Pancreas (tissue), 10 donors: ENCODE measurements at regions not wholly inside any gene's neighbourhood (a gene's known extent, or its start where the extent isn't known, plus 50 kb on each side); places are given as distances from the start of the nearest gene placed in this dataset.

Experiments used
- ATAC-seq, 4 donors: fragments of 200-7000 bp; cut with Tn5 transposase; one replicate each; pipeline versions ENCODE4 v1.8.0 to v1.9.1; 2020; ENCODE audit warnings: mild to moderate bottlenecking in 4 of 4, moderate library complexity in 4 of 4
- DNase-seq, 6 donors: peaks; one replicate each; pipeline ENCODE4 v3.0.0-alpha.2; 2020
- FAIRE-seq: peaks from 2 replicates; lab custom pipeline; 2012; peaks lifted over from hg19 to GRCh38; lab: Jason Lieb, UNC
- H3K27ac ChIP-seq, 4 donors: fragments of 200-600 bp; sonication (generic); 1 replicate in 3 of 4; 2 replicates in 1 of 4; pipeline versions ENCODE4 v1.5.0 to v1.8.0; 2020
- H3K27me3 ChIP-seq, 4 donors: fragments of 200-600 bp; one replicate each; pipeline ENCODE4 v1.8.0; 2021
- H3K36me3 ChIP-seq, 3 donors: fragments of 200-600 bp; sonication (generic) in 1 of 3; one replicate each; pipeline versions ENCODE4 v1.5.0 to v1.8.0; 2020 to 2021
- H3K4me1 ChIP-seq, 3 donors: fragments of 200-600 bp; one replicate each; pipeline ENCODE4 v1.8.0; 2021
- H3K4me3 ChIP-seq, 4 donors: fragments of 200-600 bp; sonication (generic) in 2 of 4; one replicate each; pipeline versions ENCODE4 v1.5.0 to v1.8.0; 2020 to 2021
- H3K9me3 ChIP-seq, 4 donors: fragments of 200-600 bp; one replicate each; pipeline ENCODE4 v1.8.0; 2021
- WGBS, 2 donors: extraction: QIAGEN DNeasy Blood & Tissue Kit; methylation state at CpG; one replicate each; pipeline ENCODE4 v1.1.7; 2013; 5-methylcytosine and 5-hydroxymethylcytosine counted together
- intact Hi-C, 3 donors: fragments of 100-400 bp; cut with DNase I; formaldehyde crosslinking; loops; one replicate each; pipeline versions ENCODE4 v1.11.1 to v1.14.2; 2022
- TF ChIP-seq, protein P1 (sequence below), 4 donors: fragments of 200-600 bp; sonication (generic) in 3 of 4; IDR thresholded peaks; one replicate each; pipeline versions ENCODE4 v1.5.0 to v1.8.0; 2021; ENCODE audit warnings: antibody characterized with exemption in 4 of 4
- donor health status: healthy with polysubstance abuse.
- donor health status: DM: no; HTN: no; CAD: no; lungs with moderate emphysema.
- donor health status: DM: no; HTN: no; CAD: no.
- donor health status: control.
- donor health status: control.
- donor health status: Bipolar disorder and iron deficiency.
- donor health status: DM: yes; HTN: yes; CAD: no.
- donor health status: DM: no; HTN: no; CAD: no.
- donor health status: DM: no; HTN: no; CAD: no.
- donor health status: DM: yes; HTN: yes; CAD: no.

DNA sequence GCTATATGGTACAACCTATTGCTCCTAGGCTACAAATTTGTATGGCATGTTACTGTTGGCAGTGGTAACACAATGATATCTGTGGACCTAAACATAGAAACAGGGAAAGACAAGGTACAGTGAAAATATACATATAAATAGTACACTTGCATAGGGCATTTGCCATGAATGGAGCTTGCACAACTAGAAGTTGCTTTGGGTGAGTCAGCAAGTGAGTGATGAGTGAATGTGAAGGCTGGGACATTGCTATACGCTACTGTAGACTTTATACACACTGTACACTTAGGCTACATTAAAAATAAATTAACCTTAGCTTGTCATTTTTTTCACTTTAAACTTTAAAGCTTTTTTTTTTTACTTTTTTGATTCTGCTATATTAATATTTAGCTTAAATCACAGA is 500.0 kb upstream of the SETBP1 start:
- H3K27ac ChIP-seq: no peak overlapping the region
- TF ChIP-seq, protein P1, sequence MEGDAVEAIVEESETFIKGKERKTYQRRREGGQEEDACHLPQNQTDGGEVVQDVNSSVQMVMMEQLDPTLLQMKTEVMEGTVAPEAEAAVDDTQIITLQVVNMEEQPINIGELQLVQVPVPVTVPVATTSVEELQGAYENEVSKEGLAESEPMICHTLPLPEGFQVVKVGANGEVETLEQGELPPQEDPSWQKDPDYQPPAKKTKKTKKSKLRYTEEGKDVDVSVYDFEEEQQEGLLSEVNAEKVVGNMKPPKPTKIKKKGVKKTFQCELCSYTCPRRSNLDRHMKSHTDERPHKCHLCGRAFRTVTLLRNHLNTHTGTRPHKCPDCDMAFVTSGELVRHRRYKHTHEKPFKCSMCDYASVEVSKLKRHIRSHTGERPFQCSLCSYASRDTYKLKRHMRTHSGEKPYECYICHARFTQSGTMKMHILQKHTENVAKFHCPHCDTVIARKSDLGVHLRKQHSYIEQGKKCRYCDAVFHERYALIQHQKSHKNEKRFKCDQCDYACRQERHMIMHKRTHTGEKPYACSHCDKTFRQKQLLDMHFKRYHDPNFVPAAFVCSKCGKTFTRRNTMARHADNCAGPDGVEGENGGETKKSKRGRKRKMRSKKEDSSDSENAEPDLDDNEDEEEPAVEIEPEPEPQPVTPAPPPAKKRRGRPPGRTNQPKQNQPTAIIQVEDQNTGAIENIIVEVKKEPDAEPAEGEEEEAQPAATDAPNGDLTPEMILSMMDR (IDR thresholded peaks at IDR 0.05): no peak
- no peak for DNase-seq
- no peak for FAIRE-seq
- H3K4me3 ChIP-seq: no peak overlapping the region
- ATAC-seq: no peak
- intact Hi-C loops: no loop called here
- H3K4me1 ChIP-seq: no peaks in the 10 kb centered on the region
- no peaks in the 10 kb centered on the region for H3K9me3 ChIP-seq
- 84 to 96% methylated on average over 1 of the region's 1 CpG for WGBS, 2 donors
- H3K27me3 ChIP-seq: no peaks in the 10 kb centered on the region
- H3K36me3 ChIP-seq: no peaks in the 10 kb centered on the region

DNA sequence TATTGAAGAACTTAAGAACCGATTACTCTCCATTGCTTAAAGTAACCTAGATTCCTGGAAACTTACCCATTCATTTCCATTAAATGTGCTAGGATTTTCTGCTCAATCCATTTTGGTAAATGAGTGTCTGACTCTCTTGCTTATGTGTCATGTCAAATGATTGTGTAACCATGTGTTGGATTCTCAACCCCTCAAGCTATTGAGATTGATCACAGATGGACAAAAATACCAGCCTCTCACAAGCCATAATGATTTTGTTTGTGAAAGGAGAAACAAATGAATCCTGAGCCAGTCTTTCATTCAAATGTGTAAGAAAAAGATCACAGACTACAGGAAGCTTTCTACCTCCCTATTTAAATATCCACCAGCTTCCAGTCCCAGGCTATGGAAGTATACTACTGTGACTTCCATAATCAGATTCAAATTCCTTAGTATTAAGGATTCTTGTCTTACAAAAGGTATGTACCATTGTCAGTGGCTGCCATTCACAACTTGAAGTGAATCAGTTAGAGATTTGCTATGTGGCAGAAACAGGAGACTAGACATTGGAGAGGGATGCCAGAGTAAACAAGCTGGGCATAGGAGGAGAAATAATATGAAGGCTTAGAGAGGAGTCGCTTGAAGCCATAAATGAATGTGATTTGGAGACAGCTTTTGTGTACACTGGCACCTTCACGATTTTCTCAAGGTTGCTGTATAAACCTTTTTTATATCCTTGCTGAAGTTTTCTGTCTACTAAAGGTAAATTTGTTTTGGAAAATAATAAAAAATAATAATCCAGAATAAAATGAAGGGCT is 498.5 kb upstream of the SETBP1 start:
- Histone ChIP-seq H3K27me3 (no peaks in the 10 kb centered on the region), H3K4me3 (no peak overlapping the region), H3K27ac (no peak overlapping the region), H3K4me1 (no peaks in the 10 kb centered on the region), H3K9me3 (no peaks in the 10 kb centered on the region), H3K36me3 (no peaks in the 10 kb centered on the region)
- WGBS, 2 donors: 47 to 48% methylated on average over 3 of the region's 3 CpGs
- DNase-seq: no peak
- TF ChIP-seq, protein P1 (IDR thresholded peaks at IDR 0.05): no peak
- intact Hi-C loops: no loop called here
- no peak for FAIRE-seq
- no peak for ATAC-seq

DNA sequence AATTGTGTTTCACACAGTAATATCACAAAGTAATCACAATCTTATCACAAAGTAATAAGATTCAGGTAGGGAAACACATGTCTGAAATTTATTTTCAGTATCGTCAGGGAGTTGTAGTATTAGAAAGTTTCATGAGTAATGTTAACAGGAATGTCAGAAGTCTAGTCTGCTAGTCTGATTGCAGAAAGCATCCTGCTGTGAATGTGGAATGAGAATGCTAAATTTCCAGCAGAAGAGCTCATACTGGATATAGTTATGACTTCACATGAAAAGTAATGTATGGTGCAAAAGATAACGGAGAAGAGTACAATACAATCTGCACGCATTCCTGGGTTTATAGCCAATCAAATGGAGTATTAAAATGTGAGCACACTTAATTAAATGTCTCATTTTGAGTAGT is 494.7 kb upstream of the SETBP1 start:
- no peak for ATAC-seq
- Histone ChIP-seq H3K27me3 (no peaks in the 10 kb centered on the region), H3K36me3 (no peaks in the 10 kb centered on the region), H3K9me3 (no peaks in the 10 kb centered on the region), H3K27ac (no peak overlapping the region), H3K4me1 (no peaks in the 10 kb centered on the region), H3K4me3 (no peak overlapping the region)
- 75 to 77% methylated on average over 3 of the region's 3 CpGs for WGBS, 2 donors
- no peak for FAIRE-seq
- TF ChIP-seq, protein P1 (IDR thresholded peaks at IDR 0.05): no peak
- DNase-seq: no peak
- intact Hi-C loops: no loop called here

DNA sequence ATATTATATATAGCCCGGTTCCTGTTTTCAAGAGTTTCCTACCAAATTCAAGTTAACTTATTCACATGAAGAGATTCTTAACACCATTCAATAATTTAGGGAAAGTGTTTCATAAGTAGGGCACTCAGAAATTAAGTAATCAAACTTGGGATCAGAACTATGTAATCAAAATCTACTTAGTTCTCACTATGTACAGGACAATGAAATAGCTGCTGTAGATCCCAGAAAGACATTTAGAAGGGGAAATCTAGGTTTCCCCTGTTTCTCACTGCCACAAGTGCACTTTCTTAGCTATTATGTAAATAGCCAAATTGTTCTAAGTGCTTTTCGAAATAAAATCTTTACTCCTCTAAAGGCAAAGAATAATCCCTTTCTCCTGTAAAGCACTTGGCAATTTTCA is 493.6 kb upstream of the SETBP1 start:
- ATAC-seq: no peak
- 84 to 85% methylated on average over 2 of the region's 2 CpGs for WGBS, 2 donors
- Histone ChIP-seq H3K27me3 (no peaks in the 10 kb centered on the region), H3K36me3 (no peaks in the 10 kb centered on the region), H3K4me1 (no peaks in the 10 kb centered on the region), H3K27ac (no peak overlapping the region), H3K9me3 (no peaks in the 10 kb centered on the region), H3K4me3 (no peak overlapping the region)
- TF ChIP-seq, protein P1 (IDR thresholded peaks at IDR 0.05): no peak
- intact Hi-C loops: no loop called here
- FAIRE-seq: no peak
- DNase-seq: no peak

DNA sequence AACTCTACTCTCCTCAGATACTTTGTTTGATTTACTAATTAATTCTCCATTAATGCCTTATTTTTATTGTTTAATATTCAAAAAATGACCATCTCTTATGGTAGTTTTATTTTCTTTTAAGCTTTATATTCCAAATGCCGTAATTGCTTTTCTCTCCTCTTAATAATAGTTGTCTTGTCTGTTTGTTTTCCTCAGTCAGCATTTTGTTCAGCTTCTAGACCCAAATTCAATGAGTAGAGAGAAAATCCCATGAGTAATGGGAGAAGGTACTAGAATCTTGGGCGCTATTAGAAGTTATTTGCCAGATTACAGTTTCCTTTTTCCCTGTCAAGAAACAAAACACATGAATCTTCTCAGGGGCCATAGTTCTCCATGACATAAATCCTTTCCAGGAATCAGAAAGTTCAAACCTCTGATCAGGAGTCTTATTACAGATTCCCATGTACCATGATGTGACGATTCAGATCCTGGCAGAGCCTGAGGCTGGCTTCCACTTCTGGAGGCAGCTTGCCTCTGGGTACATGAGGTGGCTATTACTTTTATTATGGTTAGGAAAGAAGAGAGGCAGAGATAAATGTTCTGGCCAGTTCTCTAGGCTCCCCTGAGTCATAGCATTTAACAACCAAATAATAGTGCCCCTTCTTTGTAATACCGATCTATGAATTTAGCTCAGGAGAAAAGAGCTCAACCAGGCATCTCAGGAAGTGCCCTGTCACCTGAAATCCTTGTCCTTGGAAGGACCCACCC is 485.1 kb upstream of the SETBP1 start:
- no peaks in the 10 kb centered on the region for H3K4me1 ChIP-seq
- TF ChIP-seq, protein P1 (IDR thresholded peaks at IDR 0.05): no peak
- ATAC-seq: no peak
- FAIRE-seq: no peak
- H3K36me3 ChIP-seq: no peaks in the 10 kb centered on the region
- H3K9me3 ChIP-seq: no peaks in the 10 kb centered on the region
- DNase-seq: no peak
- no peaks in the 10 kb centered on the region for H3K27me3 ChIP-seq
- intact Hi-C loops: no loop called here
- no peak overlapping the region for H3K27ac ChIP-seq
- WGBS, 2 donors: 90 to 95% methylated on average over 4 of the region's 4 CpGs
- H3K4me3 ChIP-seq: no peak overlapping the region
